Lung microvascular endothelial cell (primary cell): ENCODE measurements at regions not wholly inside any gene's neighbourhood (a gene's known extent, or its start where the extent isn't known, plus 50 kb on each side); places are given as distances from the start of the nearest gene placed in this dataset.
"Not testable (repeated sequence)": the region's sequence is repeated elsewhere in the genome, so short reads cannot be mapped to it uniquely, and the experiment has no call there.

ENCODE experiments used
- DNase-seq, 2 donors: peaks; one replicate each; pipeline versions ENCODE4 v3.0.0 to v3.0.0-alpha.2; 2010; ENCODE audit warnings: low read depth in 2 of 2

DNA sequence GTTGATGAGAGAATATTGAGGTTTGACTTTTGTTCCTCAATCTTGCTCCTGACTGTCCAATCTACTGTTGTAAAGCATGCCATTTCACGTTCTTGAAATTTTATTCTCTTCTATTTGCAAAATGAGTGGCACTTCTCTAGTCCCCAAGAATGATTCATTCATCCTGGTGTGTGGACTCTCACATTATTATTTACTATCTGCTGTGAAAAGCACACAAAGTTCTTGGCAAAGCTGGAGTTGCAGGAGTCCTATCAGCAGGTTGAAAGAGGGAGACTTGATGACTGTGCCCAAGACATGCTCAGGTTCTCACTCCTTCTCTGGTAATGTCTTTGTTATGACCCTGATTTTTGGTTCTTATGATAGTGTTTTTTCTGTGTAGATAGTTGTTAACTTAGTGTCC is 382.6 kb downstream of the DMRTA1 start:
- DNase-seq: no peak

DNA sequence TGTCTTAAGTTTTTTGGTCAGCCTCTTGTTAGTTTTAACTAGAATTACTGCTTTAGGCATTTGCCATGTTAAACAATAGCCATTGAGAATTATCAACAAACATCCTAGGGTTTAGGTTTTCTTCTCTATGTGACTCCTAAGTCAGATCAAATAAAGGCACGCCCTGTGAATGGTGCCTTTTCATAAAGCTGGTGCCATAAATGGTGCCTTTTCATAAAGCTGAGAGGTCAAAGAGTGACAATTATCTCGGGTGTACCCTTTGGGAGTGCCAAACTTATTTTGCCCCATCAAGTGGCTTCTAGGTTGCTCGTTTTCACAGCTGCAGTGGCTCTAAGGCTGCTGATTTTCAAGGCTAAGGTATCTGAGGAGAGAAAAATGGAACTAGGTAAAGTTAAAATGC is 391.6 kb downstream of the DMRTA1 start:
- DNase-seq: no peak

DNA sequence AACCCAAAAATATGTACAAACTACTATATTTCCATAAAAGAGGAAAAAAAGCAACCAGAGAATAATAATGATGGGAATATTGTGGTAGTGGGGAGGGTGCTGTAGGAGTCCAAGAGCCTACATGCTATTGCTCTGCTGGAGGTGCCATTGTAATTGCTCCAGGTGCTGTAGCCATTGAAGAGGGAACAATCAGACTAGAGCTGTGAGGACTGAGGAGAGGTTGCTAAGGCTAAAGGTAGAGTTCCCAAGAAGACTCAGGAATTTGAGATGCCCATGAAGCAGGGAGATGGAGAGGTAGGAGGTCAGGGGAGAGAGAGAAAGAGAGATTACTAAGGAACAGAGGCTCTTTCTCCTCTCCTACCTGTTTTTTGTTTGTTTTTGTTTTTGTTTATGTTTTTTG is 394.0 kb downstream of the DMRTA1 start:
- no peak for DNase-seq

DNA sequence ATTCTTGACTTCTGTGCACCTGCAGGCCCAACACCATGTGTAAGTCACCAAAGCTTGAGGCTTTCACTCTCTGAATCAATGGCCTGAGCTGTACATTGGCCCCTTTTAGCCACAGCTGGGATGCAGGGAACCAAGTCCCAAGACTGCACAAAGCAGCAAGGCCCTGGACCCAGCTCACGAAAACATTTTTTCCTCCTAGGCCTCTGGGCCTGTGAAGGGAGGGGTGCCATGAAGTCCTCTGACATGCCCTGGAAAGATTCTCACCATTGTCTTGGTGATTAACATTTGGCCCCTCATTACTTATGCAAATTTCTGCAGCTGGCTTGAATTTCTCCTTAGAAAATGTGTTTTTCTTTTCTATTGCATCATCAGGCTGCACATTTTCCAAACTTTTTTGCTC is 398.6 kb downstream of the DMRTA1 start:
- DNase-seq: not testable (repeated sequence)

DNA sequence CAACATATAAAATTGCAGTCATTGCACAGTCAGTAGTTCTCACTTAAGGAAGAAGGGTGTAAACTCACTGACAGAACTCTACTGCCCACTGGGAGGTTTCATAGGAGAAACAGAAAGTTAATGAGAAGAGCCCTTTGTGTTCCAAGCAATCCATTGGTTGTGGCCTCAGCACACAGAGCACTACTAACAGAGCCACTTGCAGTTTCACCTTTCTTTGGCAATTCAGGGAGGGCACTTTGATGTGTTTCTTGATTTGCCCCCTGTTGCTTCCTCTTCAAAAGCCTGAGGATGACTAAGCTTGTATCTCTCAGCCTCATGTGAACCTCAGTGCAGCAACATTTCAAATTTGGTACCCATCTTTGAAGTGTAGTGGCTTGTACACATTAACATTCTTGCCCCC is 409.4 kb downstream of the DMRTA1 start:
- DNase-seq: no peak

DNA sequence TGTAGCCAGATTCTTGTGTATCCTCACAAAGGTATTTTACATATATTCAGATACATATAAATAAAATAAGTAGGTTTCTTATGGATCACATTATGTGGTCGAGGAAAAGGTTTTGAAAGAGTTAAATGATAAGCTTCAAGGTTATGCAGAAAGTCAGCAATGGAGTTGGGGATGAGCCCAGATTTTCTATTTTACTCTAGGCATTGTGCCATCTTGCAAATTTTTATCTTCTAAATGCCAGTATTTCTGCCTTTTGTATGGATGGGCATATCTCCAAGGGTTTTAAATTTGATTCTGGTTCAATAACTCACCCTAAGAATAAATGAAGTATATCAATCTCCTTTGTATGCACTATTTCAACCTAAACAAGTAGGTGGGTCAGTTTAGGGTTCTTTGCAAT is 410.7 kb downstream of the DMRTA1 start:
- DNase-seq: no peak

DNA sequence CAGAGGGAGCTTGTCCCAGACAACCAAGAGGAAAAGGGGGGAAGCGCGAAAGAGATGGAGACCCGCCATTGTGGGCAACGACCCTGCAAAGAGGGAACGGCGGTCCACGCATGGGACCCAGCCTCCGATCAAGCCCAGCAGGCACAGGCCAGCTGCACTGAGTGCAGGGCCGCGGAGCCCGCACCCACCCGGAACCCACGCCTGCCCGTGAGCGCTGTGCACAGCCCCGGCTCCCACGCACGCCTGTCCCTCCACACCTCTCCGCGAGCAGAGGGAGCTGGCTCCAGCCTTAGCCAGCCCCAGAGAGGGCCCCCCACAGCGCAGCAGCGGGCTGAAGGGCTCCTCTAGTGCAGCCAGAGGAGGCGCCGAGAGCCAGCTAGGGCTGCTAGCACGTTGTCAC is 416.5 kb downstream of the DMRTA1 start:
- no peak for DNase-seq

DNA sequence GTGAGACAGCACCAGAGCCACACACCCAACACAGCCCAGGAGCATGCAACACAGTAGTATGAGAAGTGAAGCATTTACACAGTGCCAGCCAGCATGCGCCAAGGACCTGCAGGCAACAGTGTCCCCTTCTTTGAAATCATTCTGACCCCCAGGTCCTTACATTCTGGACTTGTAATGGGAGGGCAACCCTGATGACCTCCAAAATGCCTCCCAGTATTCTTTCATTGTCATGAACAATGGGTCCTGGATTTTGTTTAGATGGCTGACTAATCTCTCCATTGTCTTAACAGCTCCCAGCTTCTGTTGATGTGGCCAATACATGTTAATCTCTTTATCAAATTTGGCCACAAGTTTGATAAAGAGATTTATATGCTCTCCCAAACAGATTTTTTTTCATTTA is 417.1 kb downstream of the DMRTA1 start:
- DNase-seq: no peak

DNA sequence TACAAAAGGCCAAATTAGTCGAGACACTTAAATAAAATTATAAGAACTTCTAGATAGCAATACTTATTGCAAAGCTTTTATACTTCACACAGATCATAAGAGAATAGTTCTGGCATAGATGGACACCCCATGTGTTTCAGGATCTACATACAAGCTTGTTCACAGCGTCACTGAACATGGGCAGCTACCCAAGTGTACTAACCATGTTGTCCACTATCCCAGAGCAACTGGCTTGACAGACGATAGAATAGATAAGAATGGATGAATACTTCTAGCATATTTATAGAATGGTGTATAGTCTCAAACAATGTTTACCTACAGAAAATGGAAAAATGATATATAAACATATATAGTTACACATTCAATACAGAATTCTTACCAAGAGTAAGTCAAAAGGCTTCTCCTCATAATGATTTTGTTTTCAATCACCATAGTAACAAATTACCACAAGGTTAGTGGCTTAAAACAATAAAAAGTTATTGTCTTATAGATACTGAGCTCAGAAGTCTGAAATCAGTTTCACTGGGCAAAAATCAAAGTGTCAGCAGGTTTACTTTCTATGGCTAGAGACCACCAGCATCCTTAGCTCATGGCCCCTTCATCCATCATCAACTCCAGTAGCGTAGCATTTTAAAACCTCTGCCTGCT is 446.7 kb downstream of the DMRTA1 start:
- no peak for DNase-seq

DNA sequence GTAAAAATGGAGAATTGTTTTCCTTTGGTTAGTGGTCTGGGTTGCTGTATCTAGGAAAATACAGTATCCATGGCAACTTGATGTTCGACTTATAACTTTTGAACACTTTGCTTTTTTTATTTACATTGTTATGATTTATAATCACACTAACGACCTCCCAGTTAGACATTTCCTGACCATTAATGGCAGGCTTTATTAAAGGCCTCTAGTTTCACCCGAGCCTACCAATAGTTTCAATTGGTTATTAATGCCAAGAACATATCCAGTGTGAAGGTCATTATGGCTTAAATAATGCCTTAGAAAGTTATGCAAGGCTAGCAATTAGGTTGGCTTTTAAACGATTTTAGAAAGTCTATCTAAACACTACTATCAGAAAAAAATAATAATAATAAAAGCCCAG is 452.0 kb downstream of the DMRTA1 start:
- DNase-seq: no peak

DNA sequence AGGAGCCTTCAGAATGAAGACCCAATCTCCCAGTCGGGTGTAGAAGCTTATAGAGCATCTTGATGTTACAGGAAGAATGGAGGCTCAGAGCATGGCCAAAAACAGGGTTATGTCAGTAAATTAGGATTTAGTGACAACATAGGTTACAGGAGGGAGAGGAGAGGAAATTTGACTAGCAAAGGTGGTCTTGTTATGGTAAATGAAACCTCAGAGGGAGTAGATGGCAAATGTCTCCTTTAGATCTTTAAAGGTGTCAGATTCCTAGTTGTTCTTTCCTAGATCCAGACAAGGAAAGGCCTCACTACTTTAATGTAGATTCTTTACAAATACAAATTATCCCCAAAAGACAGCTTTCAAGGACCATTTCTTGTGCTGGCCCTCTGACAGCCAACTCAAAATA is 465.0 kb downstream of the DMRTA1 start:
- DNase-seq: no peak

DNA sequence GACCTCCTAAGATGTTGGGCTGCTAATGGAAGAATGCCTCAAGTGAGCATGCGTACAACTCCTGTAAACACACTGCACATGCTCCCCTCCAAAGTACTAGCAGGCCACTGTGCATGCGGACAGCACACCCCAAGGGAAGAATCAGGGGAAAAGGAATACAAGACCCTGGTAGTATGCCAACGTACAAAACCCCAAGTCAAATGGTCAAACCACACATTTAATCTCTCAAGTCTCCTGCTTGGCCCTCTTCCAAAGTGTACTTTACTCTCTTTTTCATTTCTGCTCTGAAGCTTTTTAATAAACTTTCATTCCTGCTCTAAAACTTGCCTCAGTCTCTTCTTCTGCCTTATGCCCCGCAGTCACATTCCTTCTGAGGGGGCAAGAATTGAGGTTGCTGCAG is 466.4 kb downstream of the DMRTA1 start:
- no peak for DNase-seq

DNA sequence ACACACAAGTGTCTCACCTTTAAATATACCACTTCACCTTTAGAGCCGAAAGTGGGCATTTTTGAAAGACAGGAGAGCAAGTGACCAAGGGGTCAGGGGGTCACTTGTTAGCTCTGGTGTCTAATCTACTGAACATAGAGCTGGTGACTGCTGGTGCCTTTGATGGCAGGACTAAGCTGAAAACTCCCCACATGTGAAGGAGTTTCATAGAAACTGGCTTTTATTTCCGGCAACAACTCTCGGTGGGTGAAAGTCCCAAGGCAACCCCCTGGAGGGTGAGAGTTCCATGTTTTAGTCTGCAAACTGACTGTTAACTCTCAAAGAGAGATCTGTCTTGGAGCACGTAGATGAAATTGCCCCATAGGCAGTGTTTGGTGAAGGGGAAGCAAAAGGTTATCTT is 466.9 kb downstream of the DMRTA1 start:
- no peak for DNase-seq

DNA sequence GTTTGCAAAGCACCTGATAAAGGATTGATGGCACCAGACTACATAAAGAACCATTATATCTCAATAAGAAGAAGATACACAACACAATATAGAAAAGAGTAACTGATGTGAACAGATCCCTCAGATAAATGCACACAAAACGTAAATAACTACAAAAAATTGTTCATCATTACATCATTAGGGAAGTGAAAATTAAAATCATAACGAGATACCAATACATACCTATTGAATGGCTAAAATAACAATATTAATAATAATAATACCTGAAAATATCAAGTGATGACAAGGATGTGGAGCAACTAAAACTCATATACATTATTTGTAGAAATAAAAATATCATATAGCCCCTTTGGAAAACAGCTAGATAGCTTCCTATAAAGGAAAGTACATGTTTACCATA is 469.5 kb downstream of the DMRTA1 start:
- DNase-seq: no peak

DNA sequence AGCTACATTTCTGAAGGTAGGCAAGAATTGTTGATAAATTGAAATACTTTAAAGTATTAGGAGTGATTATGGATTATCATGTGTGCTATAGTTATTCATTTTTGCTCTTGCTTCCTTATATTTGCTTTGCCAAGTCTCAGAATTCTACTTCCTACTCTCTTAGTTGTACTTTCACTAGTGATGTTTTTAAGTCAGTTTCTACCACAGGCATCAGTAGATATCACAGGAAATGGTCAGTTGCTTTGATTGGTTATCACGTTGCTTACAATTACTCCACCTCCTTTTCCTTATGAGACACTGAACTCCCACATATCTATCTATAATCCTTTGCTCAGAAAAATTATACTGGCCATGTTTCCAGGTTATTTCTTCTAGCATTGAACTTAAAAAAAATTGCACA is 472.8 kb downstream of the DMRTA1 start:
- DNase-seq: no peak

DNA sequence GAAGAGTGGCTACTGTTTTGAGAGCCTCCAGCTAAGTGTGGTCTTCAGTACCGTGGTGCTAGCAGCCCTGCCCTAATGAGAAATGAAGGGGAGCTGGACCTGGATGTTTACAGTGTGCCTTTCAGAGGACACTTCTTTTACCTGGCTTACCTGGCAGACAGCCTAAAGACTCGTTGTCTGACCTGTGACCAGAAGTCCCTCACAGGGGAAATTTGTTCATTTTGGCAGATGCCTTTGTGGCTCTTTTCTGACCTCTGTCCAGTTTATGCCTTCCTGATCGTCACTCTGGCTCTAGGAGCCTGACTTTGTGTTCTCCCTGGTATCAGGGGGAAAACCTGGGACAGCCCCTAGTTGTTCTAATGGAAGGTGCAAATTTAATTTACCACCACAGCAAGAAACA is 475.1 kb downstream of the DMRTA1 start:
- no peak for DNase-seq

DNA sequence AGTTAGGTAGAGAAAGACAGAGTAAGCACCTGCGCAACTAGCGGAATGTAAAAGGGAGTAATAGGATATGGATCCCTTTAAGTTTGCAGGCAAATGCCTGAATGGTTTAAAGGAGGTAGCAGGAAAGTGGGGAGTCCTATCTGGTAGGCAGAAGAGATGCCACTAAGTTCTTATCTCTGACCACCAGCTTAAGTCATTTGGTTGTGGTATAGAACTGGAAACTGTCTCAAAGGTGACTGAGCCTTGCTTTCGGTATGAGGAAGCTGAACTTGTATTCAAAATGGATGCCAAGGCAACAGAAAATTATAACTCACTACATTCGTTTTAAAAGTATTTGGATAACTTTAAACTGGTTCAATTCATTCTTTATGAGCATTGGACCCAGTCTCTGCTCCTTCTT is 475.6 kb downstream of the DMRTA1 start:
- no peak for DNase-seq

DNA sequence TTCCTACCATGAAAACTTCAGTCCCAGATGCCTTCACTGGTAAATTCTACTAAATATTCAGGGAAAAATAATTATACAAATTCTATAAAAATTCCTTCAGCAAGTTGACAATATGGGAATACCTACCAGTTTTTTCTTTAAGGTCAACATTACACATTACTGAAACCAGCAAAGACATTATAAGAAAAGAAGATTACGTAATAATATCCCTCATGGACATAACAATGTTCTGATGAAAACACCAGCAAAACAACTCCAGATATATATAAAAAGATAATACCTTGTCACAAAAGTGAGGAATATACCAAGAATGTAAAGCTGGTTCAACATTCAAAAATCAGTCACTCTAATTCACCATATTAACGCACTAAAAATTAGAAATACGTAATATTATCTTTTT is 507.9 kb downstream of the DMRTA1 start:
- DNase-seq: no peak

DNA sequence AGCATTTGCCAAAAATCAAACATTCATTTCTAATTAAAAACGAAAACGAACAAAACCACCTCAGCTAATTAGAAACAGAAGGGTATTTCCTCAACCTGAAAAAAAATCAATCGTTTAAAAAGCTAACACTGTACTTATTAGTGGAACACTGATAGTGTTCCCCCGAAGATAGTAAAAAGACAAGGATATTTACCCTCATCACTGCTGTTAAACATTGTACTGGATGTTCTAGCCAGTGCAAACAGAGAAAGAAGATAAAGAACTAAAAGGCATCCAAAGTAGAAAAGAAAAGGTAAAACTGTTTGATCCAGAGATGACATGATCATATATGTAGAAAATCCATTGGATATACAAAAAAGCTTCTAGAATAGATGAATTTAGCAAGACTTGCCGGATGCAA is 508.3 kb downstream of the DMRTA1 start:
- DNase-seq: no peak

DNA sequence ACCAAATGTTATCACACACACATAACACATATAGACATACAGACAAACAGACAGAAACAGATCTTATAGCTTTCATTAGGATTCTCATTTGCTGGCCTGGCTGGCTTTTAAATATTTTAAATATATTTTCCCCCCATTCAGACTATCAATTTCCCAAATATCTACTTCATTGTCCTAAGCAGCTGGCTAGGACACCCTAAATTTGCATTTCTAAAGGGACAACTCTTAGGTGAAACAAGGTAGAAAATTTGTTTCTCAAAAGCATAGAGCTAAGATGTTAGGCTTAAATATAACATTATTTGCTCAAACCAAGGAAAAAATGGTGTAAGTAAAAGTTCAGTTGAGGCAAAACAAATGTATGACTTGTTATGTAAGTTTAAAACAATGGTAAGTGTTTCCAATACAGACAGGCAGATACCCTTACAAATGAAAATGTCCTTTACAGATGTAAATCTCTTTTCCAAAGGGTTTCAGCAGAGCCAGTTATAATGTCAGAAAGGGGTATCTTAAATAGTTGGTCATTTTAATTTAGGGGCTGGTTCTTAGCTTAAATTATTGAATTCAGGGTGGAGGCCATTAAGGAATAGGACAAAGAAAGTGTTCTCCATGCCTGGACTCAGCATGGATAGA is 522.8 kb downstream of the DMRTA1 start:
- DNase-seq: no peak

DNA sequence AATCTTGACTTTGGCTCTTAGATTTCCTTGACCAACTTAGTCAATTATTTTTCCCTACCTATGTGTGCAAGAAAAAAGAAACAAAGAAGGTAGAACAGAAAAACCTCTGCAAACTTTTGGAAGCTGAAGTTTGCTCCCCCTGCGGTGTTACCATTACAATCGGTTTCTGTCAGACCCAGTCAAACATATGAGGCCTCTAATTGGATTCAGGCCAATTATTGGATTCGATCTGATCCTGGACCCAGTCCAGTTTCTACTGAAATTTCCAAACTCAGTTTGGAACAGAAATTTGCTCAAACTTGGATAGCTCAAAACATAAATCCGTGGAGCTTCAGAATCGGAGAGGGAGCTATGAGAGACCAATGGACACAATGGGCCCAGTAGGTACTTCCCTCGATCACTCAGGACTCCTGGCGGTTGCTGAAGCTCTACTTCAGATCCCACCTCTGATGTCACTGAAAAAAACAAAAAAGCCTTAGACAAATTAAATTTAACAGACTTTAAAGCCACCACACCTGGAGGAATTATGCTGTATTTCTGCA is 523.9 kb downstream of the DMRTA1 start:
- DNase-seq: no peak

DNA sequence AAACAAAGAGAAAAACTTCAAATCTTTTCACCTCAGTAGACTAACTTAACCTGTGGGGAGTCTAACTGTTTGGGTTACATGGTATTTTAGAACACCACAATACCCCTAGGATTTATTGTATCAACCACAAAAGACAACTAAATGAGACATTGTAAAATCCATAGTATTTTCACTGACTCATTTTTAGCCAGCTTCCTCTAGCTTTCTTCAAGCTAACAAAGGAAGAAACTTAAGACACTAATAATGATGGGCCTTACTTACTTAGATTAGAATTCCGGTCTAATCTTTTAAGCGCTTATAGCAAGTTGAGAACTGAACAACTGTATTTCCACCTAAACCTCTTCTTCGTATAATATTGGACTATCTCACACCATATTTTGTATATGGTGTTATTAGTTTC is 529.3 kb downstream of the DMRTA1 start:
- DNase-seq: no peak

DNA sequence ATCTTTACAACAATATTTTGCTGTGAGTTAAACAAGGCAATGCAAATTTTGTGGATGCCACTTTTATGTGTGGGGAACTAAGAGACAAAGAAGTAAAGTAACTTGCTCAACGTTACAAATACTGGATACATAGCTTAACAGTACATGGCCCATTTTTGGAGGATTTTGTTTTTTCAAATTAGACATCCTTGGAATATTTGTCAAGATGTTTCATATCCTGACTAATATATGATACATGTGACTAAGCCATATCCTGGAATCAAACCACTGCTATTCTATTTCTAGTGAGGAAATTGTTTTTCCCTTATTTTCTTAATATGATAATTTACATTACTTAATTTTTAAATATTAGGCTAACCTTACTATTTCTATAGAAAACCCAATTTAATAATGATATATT is 529.8 kb downstream of the DMRTA1 start:
- DNase-seq: no peak

DNA sequence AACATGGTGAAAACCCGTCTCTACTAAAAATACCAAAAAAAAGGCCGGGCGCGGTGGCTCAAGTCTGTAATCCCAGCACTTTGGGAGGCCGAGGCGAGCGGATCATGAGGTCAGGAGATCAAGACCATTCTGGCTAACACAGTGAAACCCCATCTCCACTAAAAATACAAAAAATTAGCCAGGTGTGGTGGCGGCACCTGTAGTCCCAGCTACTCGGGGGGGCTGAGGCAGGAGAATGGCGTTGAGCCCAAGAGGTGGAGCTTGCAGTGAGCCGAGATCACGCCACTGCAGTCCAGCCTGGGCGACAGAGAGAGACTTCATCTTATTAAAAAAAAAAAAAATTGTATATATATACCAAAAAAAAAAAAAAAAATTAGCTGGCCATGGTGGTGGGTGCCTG is 533.8 kb downstream of the DMRTA1 start:
- not testable (repeated sequence) for DNase-seq
